ENCODE measurements at regions not wholly inside any gene's neighbourhood (a gene's known extent, or its start where the extent isn't known, plus 50 kb on each side); places are given as distances from the start of the nearest gene placed in this dataset.
A peak's percentile ranks its signal among the peaks of the same experiment; 100 is the strongest.

DNA sequence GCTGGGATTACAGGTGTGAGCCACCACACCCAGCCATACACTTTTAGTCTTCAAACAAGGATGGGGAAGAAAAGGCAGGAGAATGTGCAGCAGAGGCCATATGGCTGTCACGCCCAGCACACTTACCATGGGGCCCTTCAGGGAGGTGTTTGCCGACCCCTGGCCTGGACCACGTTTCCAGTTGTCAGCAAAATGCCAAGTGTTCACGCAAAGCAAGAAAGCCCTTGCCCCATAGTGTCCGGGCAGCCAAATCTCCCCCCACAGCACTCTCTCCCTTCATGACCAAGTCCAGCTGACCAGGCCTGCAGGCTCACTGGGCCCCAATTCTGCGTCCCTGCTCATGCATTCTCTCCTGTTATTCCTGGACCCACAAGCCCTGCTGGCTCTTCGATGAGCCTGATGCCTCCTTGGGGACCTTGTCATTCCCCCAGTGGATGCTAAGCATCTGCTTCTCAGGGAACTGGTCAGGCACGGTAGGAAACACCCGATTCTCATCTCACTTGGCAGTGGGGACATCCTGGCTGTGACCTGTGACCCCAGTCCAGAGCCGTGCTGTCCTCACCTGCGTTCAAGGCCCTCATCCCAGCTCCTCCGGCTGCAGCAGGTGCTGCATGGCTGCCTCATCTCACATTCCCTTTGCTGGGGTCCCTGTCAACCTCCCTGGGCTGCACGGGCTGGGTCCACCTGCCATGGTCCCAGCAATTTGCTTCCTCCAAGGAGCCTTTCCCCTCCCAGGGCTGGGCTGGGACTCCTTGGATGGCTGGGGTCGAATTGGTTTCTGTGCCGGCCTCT is 96.4 kb downstream of the CTTN start:
- no peak for DNase-seq (ENCODE audit: low spot score)
- ATAC-seq = no peak

More for the DNA sequence above, 96.4 kb downstream of the CTTN start:
- no peaks in the 10 kb centered on the region for H3K4me1 ChIP-seq (ENCODE audit: insufficient read depth, low read length)
- 100% methylated on average over 10 of the region's 15 CpGs for WGBS (ENCODE audit: low lambda C conversion rate)
- ChIA-PET POLR2A (no interaction called here), CTCF (ENCODE audit: low intra/inter-chr PET ratio, low total read pairs) (no interaction called here)
- no peak overlapping the region for H3K4me3 ChIP-seq (replicated peaks in 1 of 3; ENCODE audit: insufficient read depth in 1 of 3, low read depth in 2 of 3, low read length in 3 of 3)
- intact Hi-C loops (cut with micrococcal nuclease; ENCODE audit: unreplicated experiment) (no loop called here), in situ Hi-C loops (cut with HindIII; ENCODE audit: extremely low pct_ligation_motif_present, low pct_unique_long_range_greater_than_20kb) (no loop called here)
- H3K36me3 ChIP-seq (replicated peaks in 1 of 2; ENCODE audit: control insufficient read depth in 1 of 2, insufficient read depth in 2 of 2, low read length in 2 of 2) = peaks cover 12 to 28% of the 10 kb centered on the region in 2 experiments; a peak in 4 of 5 replicates
- H3K9ac ChIP-seq (ENCODE audit: insufficient read depth, low read depth, low read length) = no peak overlapping the region
- no peaks in the 10 kb centered on the region for H4K20me1 ChIP-seq (ENCODE audit: insufficient read depth, low read length)
- no peak overlapping the region for H3K4me2 ChIP-seq (ENCODE audit: low read depth, low read length)
- H3K79me2 ChIP-seq (ENCODE audit: insufficient read depth, low read length) = no peaks in the 10 kb centered on the region
- peaks cover 10% of the 10 kb centered on the region; the same call in 1 of the 2 replicates for H3K9me3 ChIP-seq (ENCODE audit: low read length)
- no peak overlapping the region for H2AFZ ChIP-seq (ENCODE audit: low read length)
- FAIRE-seq = no peak
- TF ChIP-seq, protein P1, sequence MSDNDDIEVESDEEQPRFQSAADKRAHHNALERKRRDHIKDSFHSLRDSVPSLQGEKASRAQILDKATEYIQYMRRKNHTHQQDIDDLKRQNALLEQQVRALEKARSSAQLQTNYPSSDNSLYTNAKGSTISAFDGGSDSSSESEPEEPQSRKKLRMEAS (IDR thresholded peaks at IDR 0.05) = no peak
- TF ChIP-seq HDAC6 (IDR thresholded peaks at IDR 0.05; ENCODE audit: low read depth, low read length) = no peak
- no peak for TF ChIP-seq HNRNPLL (IDR thresholded peaks at IDR 0.05; ENCODE audit: low read depth, low read length, poor library complexity, severe bottlenecking)
- TF ChIP-seq SP140L (CRISPR knock-in tag; IDR thresholded peaks at IDR 0.05; ENCODE audit: borderline replicate concordance) = no peak
- TF ChIP-seq MAFK (conservative IDR thresholded peaks at IDR 0.05 in 1 of 2, IDR thresholded peaks at IDR 0.05 in 1 of 2; ENCODE audit: low read length in 2 of 2) = peak in 1 of 2 experiments; percentile 18; a peak in 1 of 4 replicates
- TF ChIP-seq PHF5A (CRISPR knock-in tag; IDR thresholded peaks at IDR 0.05; ENCODE audit: low read depth, unreplicated experiment) = no peak
- TF ChIP-seq, protein P2, sequence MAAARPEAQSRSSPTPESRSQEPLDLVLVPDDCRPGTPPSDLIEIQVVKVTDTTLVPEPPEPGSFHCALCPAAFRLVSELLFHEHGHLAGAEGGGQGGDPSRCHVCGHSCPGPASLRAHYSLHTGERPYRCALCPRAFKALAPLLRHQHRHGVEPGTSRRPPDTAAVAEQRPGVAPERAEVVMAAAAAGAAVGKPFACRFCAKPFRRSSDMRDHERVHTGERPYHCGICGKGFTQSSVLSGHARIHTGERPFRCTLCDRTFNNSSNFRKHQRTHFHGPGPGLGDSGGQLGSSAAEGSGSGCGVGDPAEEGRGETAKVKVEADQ (CRISPR knock-in tag; IDR thresholded peaks at IDR 0.05; ENCODE audit: borderline replicate concordance) = no peak
- no peak overlapping the region for H3K27ac ChIP-seq (ENCODE audit: extremely low read length, insufficient read depth, low read length)
- BruUV-seq (replicated peaks) = no TSS peak
- no peaks in the 10 kb centered on the region for H3K27me3 ChIP-seq (ENCODE audit: control insufficient read depth in 1 of 2, insufficient read depth in 2 of 2, low read length in 2 of 2)
